ENCODE measurements at regions not wholly inside any gene's neighbourhood (a gene's known extent, or its start where the extent isn't known, plus 50 kb on each side); places are given as distances from the start of the nearest gene placed in this dataset.
A peak's percentile ranks its signal among the peaks of the same experiment; 100 is the strongest.

DNA sequence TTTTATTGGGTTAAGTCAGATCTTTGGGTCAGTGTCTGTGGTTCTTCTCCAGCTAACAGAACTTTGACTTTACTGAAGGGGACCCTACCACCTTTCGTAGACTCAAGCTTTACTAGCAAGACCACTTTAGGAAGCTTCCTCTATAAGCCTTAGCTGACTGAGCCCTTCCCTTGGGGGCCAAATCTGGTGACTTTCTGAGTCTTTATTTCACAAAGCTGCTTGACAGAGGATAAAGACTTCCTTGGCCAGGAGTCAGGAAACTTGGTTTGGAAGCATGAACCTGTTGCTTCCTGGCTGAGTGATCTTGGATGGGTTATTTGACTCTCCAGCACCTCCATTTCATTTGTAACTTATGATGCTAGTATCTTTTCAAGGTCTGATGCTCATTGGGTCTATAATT lies 466.7 kb downstream of the TYW1 start:
- H3K4me3 Mint-ChIP-seq = no peak overlapping the region
- Histone ChIP-seq H3K4me3 (ENCODE audit: control insufficient read depth in 1 of 2, extremely low read depth in 1 of 2, low read length in 1 of 2) (no peak overlapping the region), H3K9me3 (no peaks in the 10 kb centered on the region), H3K27me3 (replicated peaks in 1 of 2; ENCODE audit: control insufficient read depth in 2 of 2, extremely low read depth in 1 of 2, insufficient read depth in 2 of 2, low read length in 1 of 2) (peaks cover 0 to 6% of the 10 kb centered on the region in 2 experiments), H3K36me3 (ENCODE audit: control insufficient read depth in 2 of 2, extremely low read depth in 1 of 2, insufficient read depth in 1 of 2, low read length in 1 of 2) (no peaks in the 10 kb centered on the region), H3K4me1 (ENCODE audit: control insufficient read depth in 1 of 2, extremely low read depth in 1 of 2, insufficient read depth in 2 of 2, low read length in 2 of 2) (no peaks in the 10 kb centered on the region), H3K27ac (ENCODE audit: low read length) (no peak overlapping the region)
- H3K4me1 Mint-ChIP-seq = no peaks in the 10 kb centered on the region
- POLR2A ChIA-PET = no interaction called here
- ATAC-seq (replicated peaks in 1 of 4) (no peak), DNase-seq (no peak)
- H3K27me3 Mint-ChIP-seq = peaks cover 3 to 10% of the 10 kb centered on the region in 2 donors
- H3K36me3 Mint-ChIP-seq = no peaks in the 10 kb centered on the region
- CTCF ChIA-PET = no interaction called here
- no peak overlapping the region for H3K27ac Mint-ChIP-seq
- 78% methylated on average over 1 of the region's 1 CpG for WGBS (ENCODE audit: insufficient coverage)
- H3K9me3 Mint-ChIP-seq = peaks cover 6 to 13% (median 10%) of the 10 kb centered on the region in 3 donors

DNA sequence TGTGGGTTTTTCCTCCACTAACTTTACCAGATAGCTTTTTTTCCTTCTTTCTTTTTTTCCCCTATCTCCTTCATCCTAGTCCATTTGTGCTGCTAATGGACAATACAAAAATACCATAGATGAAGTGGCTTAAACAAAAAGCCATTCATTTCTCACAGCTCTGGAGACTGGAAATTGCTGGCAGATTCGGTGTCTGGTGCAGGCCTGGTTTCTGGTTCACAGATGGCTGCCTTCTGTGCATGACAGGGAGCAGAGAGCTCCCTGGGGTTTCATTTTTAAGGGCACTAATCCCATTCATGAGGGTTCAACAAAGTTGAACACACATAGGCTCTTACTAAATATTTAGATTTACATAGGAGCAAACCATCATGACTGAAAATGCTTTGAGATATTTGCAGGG lies 467.4 kb downstream of the TYW1 start:
- Histone ChIP-seq H3K36me3 (ENCODE audit: control insufficient read depth in 2 of 2, extremely low read depth in 1 of 2, insufficient read depth in 1 of 2, low read length in 1 of 2) (no peaks in the 10 kb centered on the region), H3K4me3 (ENCODE audit: control insufficient read depth in 1 of 2, extremely low read depth in 1 of 2, low read length in 1 of 2) (no peak overlapping the region), H3K4me1 (ENCODE audit: control insufficient read depth in 1 of 2, extremely low read depth in 1 of 2, insufficient read depth in 2 of 2, low read length in 2 of 2) (no peaks in the 10 kb centered on the region), H3K27ac (ENCODE audit: low read length) (no peak overlapping the region), H3K27me3 (replicated peaks in 1 of 2; ENCODE audit: control insufficient read depth in 2 of 2, extremely low read depth in 1 of 2, insufficient read depth in 2 of 2, low read length in 1 of 2) (peaks cover 0 to 6% of the 10 kb centered on the region in 2 experiments), H3K9me3 (no peaks in the 10 kb centered on the region)
- Mint-ChIP-seq H3K36me3 (no peaks in the 10 kb centered on the region), H3K27me3 (peaks cover 3 to 7% of the 10 kb centered on the region in 2 donors), H3K4me3 (no peak overlapping the region), H3K9me3 (peaks cover 11 to 17% (median 14%) of the 10 kb centered on the region in 3 donors), H3K27ac (no peak overlapping the region), H3K4me1 (no peaks in the 10 kb centered on the region)
- CTCF ChIA-PET = no interaction called here
- POLR2A ChIA-PET = no interaction called here
- ATAC-seq (replicated peaks in 1 of 4) = no peak
- WGBS (ENCODE audit: insufficient coverage) = 38% methylated on average over 1 of the region's 1 CpG
- DNase-seq = no peak

DNA sequence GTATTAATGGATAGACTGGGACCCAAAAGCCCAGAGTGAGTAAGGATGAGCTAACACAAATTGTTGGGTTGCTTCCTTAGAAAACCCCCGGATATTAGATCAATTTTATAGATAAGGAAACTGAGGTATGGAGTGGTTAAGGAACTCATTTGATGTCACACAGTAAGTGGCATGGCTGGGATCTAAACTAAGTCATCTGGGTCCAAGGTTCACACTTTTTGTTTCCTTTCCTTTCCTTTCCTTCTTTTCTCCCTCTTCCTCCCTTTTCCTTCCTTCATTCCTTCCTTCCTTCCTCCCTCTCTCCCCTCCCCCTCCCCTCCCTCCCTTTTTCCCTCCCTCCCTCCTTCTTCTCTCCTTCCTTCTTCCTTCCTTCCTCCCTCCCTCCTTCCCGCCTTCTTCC lies 469.5 kb downstream of the TYW1 start:
- no CpG with 5 or more reads among the region's 2 CpGs for WGBS (ENCODE audit: insufficient coverage)
- Histone ChIP-seq H3K4me1 (ENCODE audit: control insufficient read depth in 1 of 2, extremely low read depth in 1 of 2, insufficient read depth in 2 of 2, low read length in 2 of 2) (no peaks in the 10 kb centered on the region), H3K27ac (ENCODE audit: low read length) (no peak overlapping the region), H3K9me3 (no peaks in the 10 kb centered on the region), H3K27me3 (replicated peaks in 1 of 2; ENCODE audit: control insufficient read depth in 2 of 2, extremely low read depth in 1 of 2, insufficient read depth in 2 of 2, low read length in 1 of 2) (peaks cover 0 to 9% of the 10 kb centered on the region in 2 experiments), H3K36me3 (ENCODE audit: control insufficient read depth in 2 of 2, extremely low read depth in 1 of 2, insufficient read depth in 1 of 2, low read length in 1 of 2) (no peaks in the 10 kb centered on the region), H3K4me3 (ENCODE audit: control insufficient read depth in 1 of 2, extremely low read depth in 1 of 2, low read length in 1 of 2) (no peak overlapping the region)
- no peak overlapping the region for H3K27ac Mint-ChIP-seq
- H3K36me3 Mint-ChIP-seq = no peaks in the 10 kb centered on the region
- H3K4me3 Mint-ChIP-seq = no peak overlapping the region
- H3K4me1 Mint-ChIP-seq = no peaks in the 10 kb centered on the region
- peaks cover 0 to 4% of the 10 kb centered on the region in 2 donors for H3K27me3 Mint-ChIP-seq
- DNase-seq (no peak), ATAC-seq (replicated peaks in 1 of 4) (no peak)
- H3K9me3 Mint-ChIP-seq = peaks cover 11 to 17% (median 14%) of the 10 kb centered on the region in 3 donors
- POLR2A ChIA-PET = no interaction called here
- CTCF ChIA-PET = no interaction called here

DNA sequence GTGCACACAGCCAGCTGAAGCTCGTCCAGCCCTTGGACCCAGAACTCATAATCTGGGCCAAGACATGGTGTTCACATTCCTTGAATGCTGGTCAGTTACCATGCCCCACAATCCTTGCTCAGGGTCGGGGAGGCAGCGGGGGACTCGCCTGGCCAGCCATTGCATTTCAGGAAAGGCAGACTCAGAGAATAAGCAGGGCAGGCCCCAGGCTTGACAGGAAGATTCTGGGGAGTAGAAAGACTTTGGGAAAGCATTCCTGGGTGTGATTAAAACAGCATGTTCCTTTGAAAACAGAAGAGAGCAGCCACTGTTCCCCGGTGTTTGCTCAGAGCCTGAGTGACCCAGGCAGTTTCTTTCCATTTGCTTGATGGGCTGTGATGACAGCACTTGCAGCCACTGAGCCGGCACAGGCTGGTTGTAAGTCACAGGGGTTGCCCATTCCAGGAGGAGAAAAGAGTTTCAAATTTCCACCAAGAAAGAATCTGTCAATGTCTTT lies 473.7 kb downstream of the TYW1 start:
- ChIA-PET CTCF (no interaction called here), POLR2A (no interaction called here)
- H3K4me3 ChIP-seq (ENCODE audit: control insufficient read depth in 1 of 2, extremely low read depth in 1 of 2, low read length in 1 of 2) = no peak overlapping the region
- no peak overlapping the region for H3K27ac ChIP-seq (ENCODE audit: low read length)
- no peak for ATAC-seq (replicated peaks in 1 of 4)
- H3K4me1 ChIP-seq (ENCODE audit: control insufficient read depth in 1 of 2, extremely low read depth in 1 of 2, insufficient read depth in 2 of 2, low read length in 2 of 2) = no peaks in the 10 kb centered on the region
- H3K36me3 ChIP-seq (ENCODE audit: control insufficient read depth in 2 of 2, extremely low read depth in 1 of 2, insufficient read depth in 1 of 2, low read length in 1 of 2) = no peaks in the 10 kb centered on the region
- Mint-ChIP-seq H3K36me3 (no peaks in the 10 kb centered on the region), H3K9me3 (peaks cover 11 to 15% (median 13%) of the 10 kb centered on the region in 3 donors), H3K4me3 (no peak overlapping the region), H3K27ac (no peak overlapping the region), H3K4me1 (no peaks in the 10 kb centered on the region), H3K27me3 (no peaks in the 10 kb centered on the region)
- H3K27me3 ChIP-seq (replicated peaks in 1 of 2; ENCODE audit: control insufficient read depth in 2 of 2, extremely low read depth in 1 of 2, insufficient read depth in 2 of 2, low read length in 1 of 2) = peaks cover 0 to 2% of the 10 kb centered on the region in 2 experiments
- 82% methylated on average over 5 of the region's 6 CpGs for WGBS (ENCODE audit: insufficient coverage)
- no peaks in the 10 kb centered on the region for H3K9me3 ChIP-seq
- DNase-seq = no peak

DNA sequence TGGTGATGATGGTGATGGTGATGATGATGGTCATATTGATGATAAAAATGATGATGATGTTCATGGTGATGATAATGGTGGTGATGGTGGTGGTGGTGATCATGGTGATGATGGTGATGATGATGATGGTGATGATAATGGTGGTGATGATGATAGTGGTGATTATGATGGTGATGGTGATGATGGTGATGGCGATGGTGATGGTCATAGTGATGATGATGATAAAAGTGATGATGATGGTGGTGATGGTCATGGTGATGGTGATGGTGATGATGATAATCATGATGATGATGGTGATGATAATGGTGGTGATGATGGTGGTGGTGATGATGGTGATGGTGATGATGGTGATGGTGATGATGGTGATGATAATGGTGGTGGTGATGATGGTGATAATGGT lies 478.7 kb downstream of the TYW1 start:
- no peak for ATAC-seq (replicated peaks in 1 of 4)
- POLR2A ChIA-PET = no interaction called here

DNA sequence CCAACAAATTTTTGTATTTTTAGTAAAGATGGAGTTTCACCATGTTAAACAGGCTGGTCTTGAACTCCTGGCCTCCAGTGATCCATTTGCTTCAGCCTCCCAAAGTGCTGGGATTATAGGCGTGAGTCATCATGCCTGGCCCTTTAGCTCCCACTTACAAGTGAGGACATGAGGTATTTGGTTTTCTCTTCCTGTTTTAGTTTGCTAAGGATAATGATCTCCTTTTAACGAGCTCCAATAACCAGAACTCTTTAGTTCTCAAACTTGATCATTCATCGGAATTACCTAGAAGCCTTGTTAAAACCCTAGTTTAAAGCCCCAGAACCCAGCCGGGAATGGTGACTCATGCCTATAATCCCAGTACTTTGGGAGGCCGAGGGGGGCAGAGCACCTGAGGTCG lies 481.4 kb downstream of the TYW1 start:
- no peak overlapping the region for H3K27ac Mint-ChIP-seq
- CTCF ChIA-PET = no interaction called here

More for the DNA sequence above, 478.7 kb downstream of the TYW1 start:
- no peaks in the 10 kb centered on the region for H3K9me3 ChIP-seq
- H3K9me3 Mint-ChIP-seq = peaks cover 3 to 8% (median 6%) of the 10 kb centered on the region in 3 donors
- no peaks in the 10 kb centered on the region for H3K36me3 Mint-ChIP-seq
- H3K36me3 ChIP-seq (ENCODE audit: control insufficient read depth in 2 of 2, extremely low read depth in 1 of 2, insufficient read depth in 1 of 2, low read length in 1 of 2) = no peaks in the 10 kb centered on the region
- no peak for DNase-seq
- no peaks in the 10 kb centered on the region for H3K4me1 Mint-ChIP-seq
- H3K27ac Mint-ChIP-seq = no peak overlapping the region
- no peaks in the 10 kb centered on the region for H3K27me3 ChIP-seq (replicated peaks in 1 of 2; ENCODE audit: control insufficient read depth in 2 of 2, extremely low read depth in 1 of 2, insufficient read depth in 2 of 2, low read length in 1 of 2)
- CTCF ChIA-PET = no interaction called here
- WGBS (ENCODE audit: insufficient coverage) = 83% methylated on average over 1 of the region's 1 CpG
- no peaks in the 10 kb centered on the region for H3K27me3 Mint-ChIP-seq
- no peak overlapping the region for H3K27ac ChIP-seq (ENCODE audit: low read length)
- H3K4me3 ChIP-seq (ENCODE audit: control insufficient read depth in 1 of 2, extremely low read depth in 1 of 2, low read length in 1 of 2) = no peak overlapping the region
- H3K4me1 ChIP-seq (ENCODE audit: control insufficient read depth in 1 of 2, extremely low read depth in 1 of 2, insufficient read depth in 2 of 2, low read length in 2 of 2) = no peaks in the 10 kb centered on the region
- H3K4me3 Mint-ChIP-seq = no peak overlapping the region

DNA sequence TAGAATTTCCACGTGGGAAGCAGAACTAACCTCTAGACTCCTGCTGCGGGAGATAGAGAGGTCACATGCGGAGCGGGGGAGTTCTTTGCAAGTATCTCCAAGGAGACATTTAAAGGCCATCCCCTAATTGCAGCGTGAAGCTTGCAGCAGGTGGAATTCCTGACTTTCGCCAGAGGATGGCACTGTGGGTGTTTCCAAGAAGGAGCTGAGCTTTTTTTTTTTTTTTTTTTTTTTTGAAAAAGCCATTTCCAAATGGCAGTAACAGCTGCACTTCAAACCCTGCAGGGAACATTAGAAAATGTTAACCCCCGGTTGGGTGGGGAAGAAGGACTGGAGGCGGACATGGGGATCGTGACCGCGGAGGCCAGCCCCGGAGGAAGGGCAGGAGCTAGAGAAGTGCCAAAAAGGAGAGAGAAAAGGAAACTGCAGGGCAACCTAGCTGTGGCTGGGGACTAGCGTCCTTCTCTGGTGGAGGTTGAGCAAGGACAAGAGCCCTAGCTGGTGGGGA lies 487.7 kb downstream of the TYW1 start:
- no peaks in the 10 kb centered on the region for H3K36me3 ChIP-seq (ENCODE audit: control insufficient read depth in 2 of 2, extremely low read depth in 1 of 2, insufficient read depth in 1 of 2, low read length in 1 of 2)
- H3K9me3 ChIP-seq = no peaks in the 10 kb centered on the region
- CTCF ChIA-PET = interaction anchor here in 1 of 2 donors (0.6 kb wide), 1 partner anchor 11 kb away, joined by 4 read pairs; no protein-coding TSS in a partner anchor
- Mint-ChIP-seq H3K4me1 (peaks cover 4 to 6% (median 5%) of the 10 kb centered on the region in 3 donors), H3K27ac (no peak overlapping the region), H3K9me3 (no peaks in the 10 kb centered on the region), H3K27me3 (peaks cover 0 to 5% of the 10 kb centered on the region in 2 donors), H3K36me3 (no peaks in the 10 kb centered on the region), H3K4me3 (no peak overlapping the region)
- POLR2A ChIA-PET = no interaction called here
- H3K4me1 ChIP-seq (ENCODE audit: control insufficient read depth in 1 of 2, extremely low read depth in 1 of 2, insufficient read depth in 2 of 2, low read length in 2 of 2) = peaks cover 0 to 4% of the 10 kb centered on the region in 2 experiments
- peak in 8 of 35 experiments; percentile 0 to 21 (median 2) for DNase-seq
- no peak for ATAC-seq (replicated peaks in 1 of 4)
- 0% methylated on average over 1 of the region's 13 CpGs for WGBS (ENCODE audit: insufficient coverage)
- no peak overlapping the region for H3K27ac ChIP-seq (ENCODE audit: low read length)
- H3K27me3 ChIP-seq (replicated peaks in 1 of 2; ENCODE audit: control insufficient read depth in 2 of 2, extremely low read depth in 1 of 2, insufficient read depth in 2 of 2, low read length in 1 of 2) = peaks cover 0 to 10% of the 10 kb centered on the region in 2 experiments
- no peak overlapping the region for H3K4me3 ChIP-seq (ENCODE audit: control insufficient read depth in 1 of 2, extremely low read depth in 1 of 2, low read length in 1 of 2)

More for the DNA sequence above, 481.4 kb downstream of the TYW1 start:
- Mint-ChIP-seq H3K36me3 (no peaks in the 10 kb centered on the region), H3K4me3 (no peak overlapping the region), H3K9me3 (peaks cover 3 to 8% (median 6%) of the 10 kb centered on the region in 3 donors), H3K27me3 (no peaks in the 10 kb centered on the region), H3K4me1 (no peaks in the 10 kb centered on the region)
- ATAC-seq (replicated peaks in 1 of 4) (no peak), DNase-seq (no peak)
- no peak overlapping the region for H3K27ac ChIP-seq (ENCODE audit: low read length)
- H3K4me1 ChIP-seq (ENCODE audit: control insufficient read depth in 1 of 2, extremely low read depth in 1 of 2, insufficient read depth in 2 of 2, low read length in 2 of 2) = no peaks in the 10 kb centered on the region
- no peaks in the 10 kb centered on the region for H3K9me3 ChIP-seq
- H3K36me3 ChIP-seq (ENCODE audit: control insufficient read depth in 2 of 2, extremely low read depth in 1 of 2, insufficient read depth in 1 of 2, low read length in 1 of 2) = no peaks in the 10 kb centered on the region
- POLR2A ChIA-PET = no interaction called here
- H3K27me3 ChIP-seq (replicated peaks in 1 of 2; ENCODE audit: control insufficient read depth in 2 of 2, extremely low read depth in 1 of 2, insufficient read depth in 2 of 2, low read length in 1 of 2) = no peaks in the 10 kb centered on the region
- 92% methylated on average over 2 of the region's 6 CpGs for WGBS (ENCODE audit: insufficient coverage)
- H3K4me3 ChIP-seq (ENCODE audit: control insufficient read depth in 1 of 2, extremely low read depth in 1 of 2, low read length in 1 of 2) = no peak overlapping the region
